ENCODE measurements at regions not wholly inside any gene's neighbourhood (a gene's known extent, or its start where the extent isn't known, plus 50 kb on each side); places are given as distances from the start of the nearest gene placed in this dataset.

DNA sequence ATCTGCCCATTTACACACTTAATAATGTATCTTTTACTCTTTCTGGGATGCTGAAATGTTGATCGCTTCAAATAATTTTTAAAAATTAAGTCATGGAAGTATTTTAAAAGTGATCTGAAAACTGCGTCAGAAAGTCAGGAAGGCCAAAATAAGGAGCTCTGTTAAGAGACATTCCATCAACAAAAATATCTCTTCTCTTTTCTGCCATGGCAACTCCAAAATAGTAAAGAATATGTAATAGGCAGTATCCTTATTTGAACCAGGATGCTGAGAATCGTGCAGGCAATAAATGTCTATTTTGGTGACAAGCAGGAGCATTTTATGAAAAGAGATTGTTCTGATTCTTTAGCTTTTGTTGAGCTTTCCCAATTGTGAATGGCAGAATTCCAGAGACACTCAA, 81.8 kb upstream of the PPP1R12A start:
- TF ChIP-seq, protein P1, sequence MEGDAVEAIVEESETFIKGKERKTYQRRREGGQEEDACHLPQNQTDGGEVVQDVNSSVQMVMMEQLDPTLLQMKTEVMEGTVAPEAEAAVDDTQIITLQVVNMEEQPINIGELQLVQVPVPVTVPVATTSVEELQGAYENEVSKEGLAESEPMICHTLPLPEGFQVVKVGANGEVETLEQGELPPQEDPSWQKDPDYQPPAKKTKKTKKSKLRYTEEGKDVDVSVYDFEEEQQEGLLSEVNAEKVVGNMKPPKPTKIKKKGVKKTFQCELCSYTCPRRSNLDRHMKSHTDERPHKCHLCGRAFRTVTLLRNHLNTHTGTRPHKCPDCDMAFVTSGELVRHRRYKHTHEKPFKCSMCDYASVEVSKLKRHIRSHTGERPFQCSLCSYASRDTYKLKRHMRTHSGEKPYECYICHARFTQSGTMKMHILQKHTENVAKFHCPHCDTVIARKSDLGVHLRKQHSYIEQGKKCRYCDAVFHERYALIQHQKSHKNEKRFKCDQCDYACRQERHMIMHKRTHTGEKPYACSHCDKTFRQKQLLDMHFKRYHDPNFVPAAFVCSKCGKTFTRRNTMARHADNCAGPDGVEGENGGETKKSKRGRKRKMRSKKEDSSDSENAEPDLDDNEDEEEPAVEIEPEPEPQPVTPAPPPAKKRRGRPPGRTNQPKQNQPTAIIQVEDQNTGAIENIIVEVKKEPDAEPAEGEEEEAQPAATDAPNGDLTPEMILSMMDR (IDR thresholded peaks at IDR 0.05) = no peak
- TF ChIP-seq POLR2A (IDR thresholded peaks at IDR 0.05) (no peak), EP300 (IDR thresholded peaks at IDR 0.05) (no peak)
